ENCODE measurements at regions not wholly inside any gene's neighbourhood (a gene's known extent, or its start where the extent isn't known, plus 50 kb on each side); places are given as distances from the start of the nearest gene placed in this dataset.
"Not testable (repeated sequence)": the region's sequence is repeated elsewhere in the genome, so short reads cannot be mapped to it uniquely, and the experiment has no call there.

DNA sequence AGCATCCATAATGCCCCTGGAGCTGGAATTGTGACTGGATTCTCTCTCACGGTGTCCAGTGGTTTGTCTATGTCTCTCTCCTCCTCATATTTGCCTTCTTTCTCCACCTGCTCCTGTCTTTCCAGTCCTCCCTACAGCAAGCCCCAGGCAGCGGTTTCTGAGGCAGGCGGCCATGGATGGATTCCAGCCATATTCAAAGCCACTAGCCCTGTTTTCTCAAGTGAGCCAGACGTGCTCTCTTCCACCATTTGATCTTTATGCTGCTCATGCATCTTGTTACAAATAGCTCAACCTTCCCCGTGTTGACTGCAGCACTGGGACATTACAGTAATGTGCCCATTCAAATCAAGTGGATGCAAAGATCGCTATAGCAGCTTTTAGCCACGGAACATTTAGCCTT, 387.2 kb upstream of the PODXL start:
- no peak for DNase-seq (ENCODE audit: low spot score)
- in situ Hi-C loops (cut with MboI; ENCODE audit: low sequenced_read_pairs, unreplicated experiment) = no loop called here
- TF ChIP-seq, protein P1, sequence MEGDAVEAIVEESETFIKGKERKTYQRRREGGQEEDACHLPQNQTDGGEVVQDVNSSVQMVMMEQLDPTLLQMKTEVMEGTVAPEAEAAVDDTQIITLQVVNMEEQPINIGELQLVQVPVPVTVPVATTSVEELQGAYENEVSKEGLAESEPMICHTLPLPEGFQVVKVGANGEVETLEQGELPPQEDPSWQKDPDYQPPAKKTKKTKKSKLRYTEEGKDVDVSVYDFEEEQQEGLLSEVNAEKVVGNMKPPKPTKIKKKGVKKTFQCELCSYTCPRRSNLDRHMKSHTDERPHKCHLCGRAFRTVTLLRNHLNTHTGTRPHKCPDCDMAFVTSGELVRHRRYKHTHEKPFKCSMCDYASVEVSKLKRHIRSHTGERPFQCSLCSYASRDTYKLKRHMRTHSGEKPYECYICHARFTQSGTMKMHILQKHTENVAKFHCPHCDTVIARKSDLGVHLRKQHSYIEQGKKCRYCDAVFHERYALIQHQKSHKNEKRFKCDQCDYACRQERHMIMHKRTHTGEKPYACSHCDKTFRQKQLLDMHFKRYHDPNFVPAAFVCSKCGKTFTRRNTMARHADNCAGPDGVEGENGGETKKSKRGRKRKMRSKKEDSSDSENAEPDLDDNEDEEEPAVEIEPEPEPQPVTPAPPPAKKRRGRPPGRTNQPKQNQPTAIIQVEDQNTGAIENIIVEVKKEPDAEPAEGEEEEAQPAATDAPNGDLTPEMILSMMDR (IDR thresholded peaks at IDR 0.05; ENCODE audit: borderline replicate concordance, control extremely low read depth, extremely low read depth, insufficient read depth, missing control alignments) = no peak

DNA sequence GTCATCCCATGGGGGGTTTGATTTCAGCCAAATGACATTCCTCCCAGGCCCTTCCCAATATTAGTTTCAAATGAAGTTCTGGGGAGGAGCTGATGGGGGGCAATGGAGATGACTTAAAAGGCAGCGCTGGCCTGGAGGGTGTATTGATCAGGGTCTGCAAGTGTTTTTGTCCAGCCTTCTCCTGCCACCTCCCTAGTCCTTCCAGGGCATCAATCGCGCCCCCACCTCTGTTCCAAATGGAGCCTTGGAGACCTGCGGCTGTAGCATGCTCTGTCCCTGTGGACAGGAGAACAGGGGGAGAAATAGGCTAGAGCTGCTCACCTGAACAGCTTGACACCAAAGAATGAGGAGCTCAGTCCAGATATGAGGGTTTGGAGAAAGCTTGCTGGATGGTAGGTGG, 386.8 kb upstream of the PODXL start:
- DNase-seq (ENCODE audit: low spot score) = no peak
- in situ Hi-C loops (cut with MboI; ENCODE audit: low sequenced_read_pairs, unreplicated experiment) = no loop called here
- TF ChIP-seq, protein P1 (IDR thresholded peaks at IDR 0.05; ENCODE audit: borderline replicate concordance, control extremely low read depth, extremely low read depth, insufficient read depth, missing control alignments) = no peak

DNA sequence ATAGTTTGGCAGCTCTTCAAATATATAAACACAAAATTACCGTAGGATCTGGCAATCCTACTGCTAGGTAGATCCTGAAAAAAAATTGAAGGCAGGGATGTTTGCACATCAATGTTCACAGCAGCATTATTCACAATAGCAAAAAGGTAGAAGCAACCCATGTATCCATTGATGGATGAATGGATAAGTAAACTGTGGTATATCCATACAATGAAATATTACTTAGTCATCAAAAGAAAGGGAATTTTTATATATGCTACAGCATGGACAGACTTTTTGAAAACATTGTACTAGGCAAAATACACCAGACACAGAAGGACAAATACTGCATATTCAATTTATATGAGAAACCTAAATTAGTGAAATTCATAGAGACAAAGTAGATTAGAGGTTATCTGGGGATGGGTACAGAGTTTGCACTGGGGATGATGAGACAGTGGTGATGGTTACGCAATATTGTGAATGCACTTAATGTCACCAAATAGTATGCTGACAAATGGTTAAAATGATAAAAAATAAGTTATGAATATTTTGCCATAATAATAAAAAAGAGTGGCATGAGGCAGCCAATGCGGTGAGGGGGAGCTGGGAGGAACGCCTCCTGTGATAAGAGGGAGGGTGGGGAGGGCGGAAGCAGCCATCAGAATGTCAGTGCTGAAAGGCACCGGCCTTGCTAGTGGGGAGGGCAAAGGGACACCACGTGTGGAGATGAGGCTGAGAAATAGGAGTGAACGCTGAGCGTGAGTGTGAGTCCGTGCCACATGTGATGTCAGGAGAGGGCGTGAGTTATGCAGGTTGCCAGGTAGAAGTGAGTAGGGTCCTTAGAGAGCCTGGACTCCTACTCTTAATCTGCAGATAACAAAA, 386.1 kb upstream of the PODXL start:
- in situ Hi-C loops (cut with MboI; ENCODE audit: low sequenced_read_pairs, unreplicated experiment) = no loop called here
- no peak for DNase-seq (ENCODE audit: low spot score)
- TF ChIP-seq, protein P1 (IDR thresholded peaks at IDR 0.05; ENCODE audit: borderline replicate concordance, control extremely low read depth, extremely low read depth, insufficient read depth, missing control alignments) = no peak

DNA sequence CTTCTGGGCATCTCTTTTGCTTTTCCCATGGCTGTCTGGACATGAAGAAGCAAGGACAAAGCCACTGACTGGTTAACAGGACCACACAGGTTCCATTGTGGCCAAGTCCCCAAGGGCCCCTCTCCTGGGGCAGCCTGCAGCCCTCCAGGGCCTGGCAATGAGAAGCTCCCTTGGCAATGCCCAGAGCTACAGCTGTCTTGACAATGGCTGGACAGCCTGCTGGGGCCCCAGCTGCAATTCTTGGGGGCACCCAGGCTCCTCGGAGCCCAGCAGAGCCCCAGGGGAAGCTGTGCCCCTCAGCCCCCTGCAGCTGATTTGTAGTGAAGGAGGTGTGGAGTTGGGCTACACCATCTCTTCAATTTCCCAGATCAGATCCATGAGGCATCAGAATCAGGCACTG, 384.9 kb upstream of the PODXL start:
- in situ Hi-C loops (cut with MboI; ENCODE audit: low sequenced_read_pairs, unreplicated experiment) = no loop called here
- DNase-seq (ENCODE audit: low spot score) = no peak
- TF ChIP-seq, protein P1 (IDR thresholded peaks at IDR 0.05; ENCODE audit: borderline replicate concordance, control extremely low read depth, extremely low read depth, insufficient read depth, missing control alignments) = no peak

DNA sequence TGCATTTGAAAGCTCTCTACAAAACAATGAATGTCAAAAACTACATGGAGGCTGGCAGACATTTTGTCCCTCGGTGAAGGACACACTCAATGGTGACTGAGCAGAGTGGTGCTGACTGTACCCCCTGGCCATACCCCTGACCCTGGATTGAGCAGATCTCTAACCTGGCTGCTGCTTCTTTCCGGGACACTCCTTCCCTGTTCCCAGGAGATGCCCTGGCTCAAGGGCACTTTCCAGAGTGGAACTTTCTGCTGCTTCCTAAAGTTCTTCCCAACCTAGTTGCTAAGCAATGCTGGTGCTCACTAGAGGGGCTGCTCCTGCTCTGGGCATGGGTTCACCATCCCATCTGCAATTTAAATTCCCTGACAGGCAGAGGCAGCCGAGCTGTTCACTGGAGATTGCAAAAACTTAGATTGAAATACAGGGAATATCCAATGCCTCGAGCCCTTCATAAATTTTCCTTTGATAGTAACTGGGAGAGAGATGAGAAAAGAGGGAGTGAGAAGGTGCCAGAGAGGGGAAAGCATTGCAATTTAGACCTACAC, 384.3 kb upstream of the PODXL start:
- TF ChIP-seq, protein P1 (IDR thresholded peaks at IDR 0.05; ENCODE audit: borderline replicate concordance, control extremely low read depth, extremely low read depth, insufficient read depth, missing control alignments) = no peak
- DNase-seq (ENCODE audit: low spot score) = no peak
- in situ Hi-C loops (cut with MboI; ENCODE audit: low sequenced_read_pairs, unreplicated experiment) = no loop called here

DNA sequence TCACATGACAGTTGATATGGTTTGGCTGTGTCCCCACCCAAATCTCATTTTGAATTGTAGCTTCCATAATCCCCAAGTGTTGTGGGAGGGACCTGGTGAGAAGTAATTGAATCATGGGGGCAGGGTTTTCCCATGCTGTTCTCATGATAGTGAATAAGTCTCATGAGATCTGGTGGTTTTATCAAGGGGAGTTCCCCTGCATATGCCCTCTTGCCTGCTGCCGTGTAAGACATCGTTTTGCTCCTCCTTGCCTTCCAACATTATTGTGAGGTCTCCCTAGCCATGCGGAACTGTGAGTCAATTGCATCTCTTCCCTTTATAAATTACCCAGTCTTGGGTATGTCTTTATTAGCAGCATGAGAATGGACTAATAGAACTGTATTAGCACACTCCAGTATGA, 382.4 kb upstream of the PODXL start:
- in situ Hi-C loops (cut with MboI; ENCODE audit: low sequenced_read_pairs, unreplicated experiment); DNase-seq (ENCODE audit: low spot score): not testable (repeated sequence)

DNA sequence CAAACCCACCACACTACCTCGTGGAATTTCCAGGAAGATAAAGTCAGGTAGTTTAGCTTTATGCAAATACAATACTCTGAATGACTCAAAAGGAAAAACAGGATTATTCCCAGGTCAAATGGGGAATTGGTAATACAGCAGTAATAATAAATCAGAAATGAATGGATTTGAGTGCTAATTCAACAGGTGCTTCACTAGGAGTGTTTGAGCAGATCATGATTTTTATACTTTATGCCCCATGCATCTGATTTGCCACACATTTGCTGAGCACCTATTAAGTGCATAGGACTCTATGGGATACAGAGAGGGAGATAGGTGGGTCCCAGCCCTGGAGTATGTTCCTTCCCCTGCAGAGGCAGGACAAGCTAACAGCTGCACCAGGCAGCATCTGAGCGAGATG, 381.4 kb upstream of the PODXL start:
- DNase-seq (ENCODE audit: low spot score) = no peak
- in situ Hi-C loops (cut with MboI; ENCODE audit: low sequenced_read_pairs, unreplicated experiment) = no loop called here
- TF ChIP-seq, protein P1 (IDR thresholded peaks at IDR 0.05; ENCODE audit: borderline replicate concordance, control extremely low read depth, extremely low read depth, insufficient read depth, missing control alignments) = no peak

Measured in GM13976 (cell line).